DND-41 (cell line): ENCODE measurements at regions not wholly inside any gene's neighbourhood (a gene's known extent, or its start where the extent isn't known, plus 50 kb on each side); places are given as distances from the start of the nearest gene placed in this dataset.

ENCODE experiments used
- EZH2 ChIP-seq: IDR thresholded peaks from 3 replicates; pipeline ENCODE4 v1.6.1; 2012; ENCODE audit warnings: borderline replicate concordance, low read depth, mild to moderate bottlenecking, moderate library complexity, low read length, inconsistent platforms; ENCODE audit not compliant: severe bottlenecking
- TF ChIP-seq, protein P1 (sequence below): IDR thresholded peaks from 2 replicates; pipeline ENCODE4 v1.5.1; 2012; ENCODE audit warnings: borderline replicate concordance, low read length, moderate library complexity, mild to moderate bottlenecking; ENCODE audit not compliant: poor library complexity, severe bottlenecking; ENCODE audit errors: extremely low read depth

GRCh38 chr15:70361891-70362290 is 264.2 kb upstream of the TLE3 start:
- TF ChIP-seq, protein P1, sequence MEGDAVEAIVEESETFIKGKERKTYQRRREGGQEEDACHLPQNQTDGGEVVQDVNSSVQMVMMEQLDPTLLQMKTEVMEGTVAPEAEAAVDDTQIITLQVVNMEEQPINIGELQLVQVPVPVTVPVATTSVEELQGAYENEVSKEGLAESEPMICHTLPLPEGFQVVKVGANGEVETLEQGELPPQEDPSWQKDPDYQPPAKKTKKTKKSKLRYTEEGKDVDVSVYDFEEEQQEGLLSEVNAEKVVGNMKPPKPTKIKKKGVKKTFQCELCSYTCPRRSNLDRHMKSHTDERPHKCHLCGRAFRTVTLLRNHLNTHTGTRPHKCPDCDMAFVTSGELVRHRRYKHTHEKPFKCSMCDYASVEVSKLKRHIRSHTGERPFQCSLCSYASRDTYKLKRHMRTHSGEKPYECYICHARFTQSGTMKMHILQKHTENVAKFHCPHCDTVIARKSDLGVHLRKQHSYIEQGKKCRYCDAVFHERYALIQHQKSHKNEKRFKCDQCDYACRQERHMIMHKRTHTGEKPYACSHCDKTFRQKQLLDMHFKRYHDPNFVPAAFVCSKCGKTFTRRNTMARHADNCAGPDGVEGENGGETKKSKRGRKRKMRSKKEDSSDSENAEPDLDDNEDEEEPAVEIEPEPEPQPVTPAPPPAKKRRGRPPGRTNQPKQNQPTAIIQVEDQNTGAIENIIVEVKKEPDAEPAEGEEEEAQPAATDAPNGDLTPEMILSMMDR = no peak
- TF ChIP-seq EZH2 = no peak
